IMR-90 (cell line): ENCODE measurements at regions not wholly inside any gene's neighbourhood (a gene's known extent, or its start where the extent isn't known, plus 50 kb on each side); places are given as distances from the start of the nearest gene placed in this dataset.
"Not testable (repeated sequence)": the region's sequence is repeated elsewhere in the genome, so short reads cannot be mapped to it uniquely, and the experiment has no call there.

ENCODE experiments used
- ATAC-seq: fragments of 200-7000 bp; cut with Tn5 transposase; 2 replicates; pipeline ENCODE4 v1.9.1; 2020; ENCODE audit warnings: low read depth, mild to moderate bottlenecking, moderate library complexity
- BruUV-seq: library from RNA; stranded (reverse); fragments of 400-500 nt; replicated peaks from 2 replicates; lab custom pipeline; 2021; lab: Mats Ljungman, UMichigan
- CTCF ChIA-PET: fragments of 300-600 bp; formaldehyde crosslinking; extraction: SDS; loops from one replicate; lab custom pipeline; 2021; ENCODE audit warnings: antibody characterized with exemption; lab: Yijun Ruan, JAX
- POLR2A ChIA-PET: fragments of 300-600 bp; sonication (Branson Sonifier 250); formaldehyde crosslinking; loops from one replicate; lab custom pipeline; 2022; ENCODE audit warnings: antibody characterized with exemption; ENCODE audit not compliant: unreplicated experiment; lab: Charles Lee
- DNase-seq: peaks from one replicate; pipeline ENCODE4 v3.0.0; 2013
- H2AFZ ChIP-seq: replicated peaks from 2 replicates; pipeline ENCODE3; 2013; ENCODE audit warnings: low read length, mild to moderate bottlenecking; ENCODE audit not compliant: poor library complexity
- H2AK5ac ChIP-seq: 2 replicates; pipeline ENCODE4 v1.6.1; 2013; ENCODE audit warnings: low read depth, low read length, inconsistent platforms
- H2AK9ac ChIP-seq: replicated peaks from 2 replicates; pipeline ENCODE3; 2013; ENCODE audit warnings: mild to moderate bottlenecking, low read depth, low read length, moderate library complexity; ENCODE audit not compliant: poor library complexity
- H2BK120ac ChIP-seq: 2 replicates; pipeline ENCODE4 v1.6.1; 2013; ENCODE audit warnings: low read depth, low read length, inconsistent platforms
- H2BK15ac ChIP-seq: 3 replicates; pipeline ENCODE4 v1.6.1; 2013; ENCODE audit warnings: low read depth, low read length, inconsistent platforms
- H2BK20ac ChIP-seq: 2 replicates; pipeline ENCODE4 v1.6.1; 2013; ENCODE audit warnings: low read depth, mild to moderate bottlenecking, inconsistent platforms, low read length, moderate library complexity
- H2BK5ac ChIP-seq: 2 replicates; pipeline ENCODE4 v1.6.1; 2013; ENCODE audit warnings: mild to moderate bottlenecking, low read depth, low read length, inconsistent platforms; ENCODE audit not compliant: poor library complexity, severe bottlenecking
- H3K14ac ChIP-seq: replicated peaks from 2 replicates; pipeline ENCODE4 v1.6.1; 2013; ENCODE audit warnings: low read depth, low read length, inconsistent platforms
- H3K18ac ChIP-seq: 2 replicates; pipeline ENCODE4 v1.6.1; 2013; ENCODE audit warnings: low read depth, low read length, control low read depth
- H3K23ac ChIP-seq: 2 replicates; pipeline ENCODE4 v1.6.1; 2013; ENCODE audit warnings: low read depth, low read length, inconsistent platforms
- H3K27ac ChIP-seq: 2 replicates; pipeline ENCODE4 v1.5.1; 2013; ENCODE audit warnings: mild to moderate bottlenecking, control low read depth, low read length; ENCODE audit not compliant: insufficient read depth
- H3K27me3 ChIP-seq: 2 replicates; pipeline ENCODE4 v1.6.1; 2013; ENCODE audit warnings: low read length; ENCODE audit not compliant: control insufficient read depth, insufficient read depth
- H3K36me3 ChIP-seq: 2 replicates; pipeline ENCODE4 v1.6.1; 2013; ENCODE audit warnings: low read length, mixed read lengths; ENCODE audit not compliant: control insufficient read depth, insufficient read depth
- H3K4ac ChIP-seq: 2 replicates; pipeline ENCODE4 v1.6.1; 2013; ENCODE audit warnings: low read depth, low read length, inconsistent platforms
- H3K4me1 ChIP-seq: 2 replicates; pipeline ENCODE4 v1.6.1; 2013; ENCODE audit warnings: low read length, mixed read lengths; ENCODE audit not compliant: control insufficient read depth, insufficient read depth
- H3K4me2 ChIP-seq: 2 replicates; pipeline ENCODE4 v1.6.1; 2013; ENCODE audit warnings: low read depth, mild to moderate bottlenecking, control low read depth, low read length, moderate library complexity
- H3K4me3 ChIP-seq: 2 replicates; pipeline ENCODE4 v1.5.1; 2013; ENCODE audit warnings: low read depth, mild to moderate bottlenecking, control low read depth, low read length, moderate library complexity; ENCODE audit not compliant: insufficient read depth
- H3K56ac ChIP-seq: 2 replicates; pipeline ENCODE4 v1.6.1; 2013; ENCODE audit warnings: low read length, inconsistent platforms; ENCODE audit not compliant: insufficient read depth; ENCODE audit errors: extremely low read depth
- H3K79me1 ChIP-seq, 2 experiments: 2 replicates each; pipeline ENCODE4 v1.6.1; 2013; ENCODE audit warnings: low read length in 2 of 2, inconsistent platforms in 1 of 2, low read depth in 1 of 2
- H3K9ac ChIP-seq: 2 replicates; pipeline ENCODE4 v1.6.1; 2013; ENCODE audit warnings: low read depth, low read length, control low read depth
- H3K9me1 ChIP-seq: 2 replicates; pipeline ENCODE4 v1.6.1; 2013; ENCODE audit warnings: low read length, inconsistent platforms; ENCODE audit not compliant: insufficient read depth
- H3K9me3 ChIP-seq: 2 replicates; pipeline ENCODE4 v1.6.1; 2013; ENCODE audit warnings: low read length; ENCODE audit not compliant: control insufficient read depth, insufficient read depth
- H4K20me1 ChIP-seq: 2 replicates; pipeline ENCODE4 v1.6.1; 2013; ENCODE audit warnings: low read length, inconsistent platforms; ENCODE audit not compliant: insufficient read depth
- H4K5ac ChIP-seq: 2 replicates; pipeline ENCODE4 v1.6.1; 2013; ENCODE audit warnings: mild to moderate bottlenecking, low read depth, low read length, control low read depth
- H4K8ac ChIP-seq, 2 experiments: 2 replicates each; pipeline ENCODE4 v1.6.1; 2013; ENCODE audit warnings: low read depth in 2 of 2, low read length in 2 of 2, control low read depth in 1 of 2, inconsistent platforms in 1 of 2
- H4K91ac ChIP-seq: 2 replicates; pipeline ENCODE4 v1.6.1; 2013; ENCODE audit warnings: low read depth, low read length, inconsistent platforms; ENCODE audit not compliant: insufficient read depth
- WGBS, 2 experiments: methylation state at CpG; one replicate each; pipeline versions ENCODE4 v1.1.5 to v1.1.7; 2013; ENCODE audit warnings: missing lambda C conversion rate in 2 of 2; ENCODE audit not compliant: insufficient read length in 1 of 2; ENCODE audit errors: extremely low coverage in 2 of 2; 5-methylcytosine and 5-hydroxymethylcytosine counted together
- dilution Hi-C: fragments of 300-500 bp; cut with HindIII; formaldehyde crosslinking; loops from one replicate; pipeline ENCODE4 v1.14.3; 2018; ENCODE audit warnings: low sequenced_read_pairs; ENCODE audit not compliant: unreplicated experiment
- in situ Hi-C: fragments of 300-500 bp; cut with MboI; formaldehyde crosslinking; loops from 3 replicates; pipeline ENCODE4 v1.14.3; 2019; ENCODE audit warnings: low sequenced_read_pairs, inconsistent platforms, mixed read lengths
- intact Hi-C: fragments of 100-400 bp; cut with micrococcal nuclease; formaldehyde crosslinking; loops from 2 replicates; pipeline ENCODE4 v1.10.0; 2022

DNA sequence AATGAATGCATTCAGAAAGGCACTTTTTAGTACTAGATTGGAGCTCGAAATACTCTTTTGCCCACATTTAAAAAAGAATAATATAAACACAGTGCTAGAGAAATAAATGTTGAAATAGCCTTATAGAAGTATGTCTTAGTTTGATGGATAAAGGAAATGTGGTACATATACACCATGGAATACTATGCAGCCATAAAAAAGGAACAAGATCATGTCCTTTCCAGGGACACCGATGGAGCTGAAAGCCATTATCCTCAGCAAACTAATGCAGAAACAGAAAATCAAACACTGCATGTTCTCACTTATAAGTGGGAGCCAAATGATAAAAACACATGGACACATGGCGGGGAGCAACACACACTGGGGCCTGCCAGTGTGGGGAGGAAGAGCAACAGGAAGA lies 135.0 kb downstream of the HNMT start:
- H3K79me1 ChIP-seq, H4K8ac ChIP-seq, ATAC-seq, H3K14ac ChIP-seq, H3K27me3 ChIP-seq, H3K56ac ChIP-seq, H3K4me2 ChIP-seq, H2AFZ ChIP-seq, BruUV-seq, H3K23ac ChIP-seq, intact Hi-C loops, H3K36me3 ChIP-seq, CTCF ChIA-PET, H4K5ac ChIP-seq, H2AK5ac ChIP-seq, H2AK9ac ChIP-seq, H3K18ac ChIP-seq, H2BK15ac ChIP-seq, POLR2A ChIA-PET, H2BK20ac ChIP-seq, H3K27ac ChIP-seq, H4K20me1 ChIP-seq, H4K91ac ChIP-seq, H2BK120ac ChIP-seq, H3K4me1 ChIP-seq, H3K9ac ChIP-seq, DNase-seq, H3K4ac ChIP-seq, H3K9me3 ChIP-seq, H3K4me3 ChIP-seq, H3K9me1 ChIP-seq, dilution Hi-C loops, H2BK5ac ChIP-seq: not testable (repeated sequence)
- WGBS, 2 experiments: 100% methylated on average over 1 of the region's 3 CpGs; no CpG with 5 or more reads in 1 of the 2 experiments
- in situ Hi-C loops: loop anchor here (10.0 kb wide), 2 partner anchors 154 to 184 kb away; no protein-coding TSS in a partner anchor
